Right atrium auricular region (tissue), 2 donors: ENCODE measurements at regions not wholly inside any gene's neighbourhood (a gene's known extent, or its start where the extent isn't known, plus 50 kb on each side); places are given as distances from the start of the nearest gene placed in this dataset.

Source experiments
- DNase-seq: peaks from one replicate; pipeline ENCODE4 v3.0.0-alpha.2; 2019; ENCODE audit warnings: low spot score
- H3K27ac ChIP-seq, 2 donors: fragments of 200-600 bp; sonication (generic); 1 replicate in 1 of 2; 2 replicates in 1 of 2; pipeline ENCODE4 v1.5.1; 2016 to 2019
- H3K27me3 ChIP-seq, 2 donors: fragments of 200-600 bp; sonication (generic); one replicate each; pipeline versions ENCODE4 v1.5.1 to v1.6.0; 2017 to 2019
- H3K36me3 ChIP-seq: fragments of 200-600 bp; sonication (generic); one replicate; pipeline ENCODE4 v1.5.1; 2016
- H3K4me1 ChIP-seq, 2 donors: fragments of 200-600 bp; sonication (generic); one replicate each; pipeline versions ENCODE4 v1.5.1 to v1.6.0; 2017 to 2019
- H3K4me3 ChIP-seq, 2 donors: fragments of 200-600 bp; sonication (generic); 1 replicate in 1 of 2; 2 replicates in 1 of 2; pipeline ENCODE4 v1.5.1; 2017 to 2019; ENCODE audit warnings: mild to moderate bottlenecking in 1 of 2, moderate library complexity in 1 of 2
- H3K9me3 ChIP-seq, 2 donors: fragments of 200-600 bp; sonication (generic); one replicate each; pipeline ENCODE4 v1.5.1; 2019
- CTCF ChIP-seq, 2 donors: fragments of 200-600 bp; sonication (generic); IDR thresholded peaks; one replicate each; pipeline ENCODE4 v1.5.1; 2019; ENCODE audit warnings: antibody characterized with exemption in 2 of 2

GRCh38 chr9:38280251-38280800 lies 112.2 kb upstream of the ALDH1B1 start:
- Histone ChIP-seq H3K4me1 (no peaks in the 10 kb centered on the region), H3K4me3 (no peak overlapping the region), H3K36me3 (no peaks in the 10 kb centered on the region), H3K27ac (no peak overlapping the region), H3K27me3 (no peaks in the 10 kb centered on the region), H3K9me3 (no peaks in the 10 kb centered on the region)
- DNase-seq, result peak; percentile 26
- TF ChIP-seq CTCF (IDR thresholded peaks at IDR 0.05), result no peak

- Histone ChIP-seq H3K4me3 (no peak overlapping the region), H3K4me1 (no peaks in the 10 kb centered on the region), H3K9me3 (no peaks in the 10 kb centered on the region), H3K27ac (no peak overlapping the region), H3K36me3 (no peaks in the 10 kb centered on the region), H3K27me3 (no peaks in the 10 kb centered on the region)
- no peak for TF ChIP-seq CTCF (IDR thresholded peaks at IDR 0.05)
- peak; percentile 44 for DNase-seq
Measured at GRCh38 chr9:38278931-38279679, 113.4 kb upstream of the ALDH1B1 start.

- Histone ChIP-seq H3K4me1 (no peaks in the 10 kb centered on the region), H3K4me3 (no peak overlapping the region), H3K9me3 (no peaks in the 10 kb centered on the region), H3K36me3 (no peaks in the 10 kb centered on the region), H3K27ac (no peak overlapping the region), H3K27me3 (no peaks in the 10 kb centered on the region)
- DNase-seq, result peak; percentile 16
- no peak for TF ChIP-seq CTCF (IDR thresholded peaks at IDR 0.05)
Measured at GRCh38 chr9:38278457-38278856, 114.0 kb upstream of the ALDH1B1 start.

DNA sequence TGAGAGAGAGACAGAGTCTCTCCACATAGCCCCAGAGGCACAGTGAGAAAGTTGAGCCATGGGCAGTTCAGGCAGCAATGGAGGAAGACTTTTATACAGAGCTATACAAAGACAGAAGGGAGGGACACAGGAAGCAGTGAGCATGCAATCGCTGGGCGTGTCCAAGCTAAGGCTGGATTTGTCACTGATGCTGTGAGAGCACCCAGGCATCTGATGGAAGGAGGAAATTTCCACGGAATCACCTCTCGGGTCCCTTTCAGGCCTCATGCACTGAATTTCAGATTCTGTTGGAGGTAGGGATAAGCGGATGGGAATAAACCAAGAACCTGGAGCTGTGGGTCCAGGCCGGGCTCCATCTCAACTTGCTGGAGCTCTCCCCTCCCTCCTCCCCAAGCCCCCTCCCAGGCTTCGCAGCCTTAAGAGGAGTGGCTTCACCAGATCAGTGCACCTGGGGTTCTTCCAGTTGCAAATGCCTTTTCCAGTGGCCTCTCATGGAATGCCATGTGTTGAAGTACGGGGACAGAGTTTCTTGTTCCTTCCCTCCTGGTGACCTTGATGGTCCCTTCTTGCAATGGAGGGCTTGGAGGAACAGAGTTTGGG lies 114.8 kb upstream of the ALDH1B1 start:
- no peak overlapping the region for H3K4me3 ChIP-seq
- no peaks in the 10 kb centered on the region for H3K4me1 ChIP-seq
- H3K27ac ChIP-seq, result no peak overlapping the region
- no peaks in the 10 kb centered on the region for H3K9me3 ChIP-seq
- no peaks in the 10 kb centered on the region for H3K36me3 ChIP-seq
- TF ChIP-seq CTCF (IDR thresholded peaks at IDR 0.05), result no peak
- peak; percentile 42 for DNase-seq
- no peaks in the 10 kb centered on the region for H3K27me3 ChIP-seq

- TF ChIP-seq CTCF (IDR thresholded peaks at IDR 0.05), result no peak
- H3K27ac ChIP-seq, result no peak overlapping the region
- no peaks in the 10 kb centered on the region for H3K27me3 ChIP-seq
- no peak overlapping the region for H3K4me3 ChIP-seq
- no peaks in the 10 kb centered on the region for H3K36me3 ChIP-seq
- no peaks in the 10 kb centered on the region for H3K4me1 ChIP-seq
- no peaks in the 10 kb centered on the region for H3K9me3 ChIP-seq
- peak; percentile 16 for DNase-seq
Measured at GRCh38 chr9:38276771-38277439, 115.6 kb upstream of the ALDH1B1 start.
